Liver (tissue), 8 donors: ENCODE measurements at regions not wholly inside any gene's neighbourhood (a gene's known extent, or its start where the extent isn't known, plus 50 kb on each side); places are given as distances from the start of the nearest gene placed in this dataset.

ENCODE experiments used
- DNase-seq: peaks from one replicate; pipeline ENCODE4 v3.0.0-alpha.2; 2017; ENCODE audit warnings: low spot score
- H3K27ac ChIP-seq, 2 donors: one replicate each; pipeline ENCODE4 v1.7.0; 2013; ENCODE audit warnings: inconsistent platforms in 2 of 2, low read length in 2 of 2, control low read depth in 1 of 2, low read depth in 1 of 2, mild to moderate bottlenecking in 1 of 2
- H3K27me3 ChIP-seq, 4 donors: one replicate each; pipeline versions ENCODE4 v1.6.1 to v1.7.0; 2013; ENCODE audit warnings: low read length in 3 of 4, inconsistent platforms in 1 of 4, mild to moderate bottlenecking in 1 of 4, moderate library complexity in 1 of 4; ENCODE audit not compliant: control insufficient read depth in 4 of 4, insufficient read depth in 4 of 4
- H3K36me3 ChIP-seq, 4 donors: one replicate each; pipeline versions ENCODE4 v1.6.1 to v1.7.0; 2013; ENCODE audit warnings: low read length in 3 of 4, mild to moderate bottlenecking in 3 of 4, low read depth in 1 of 4, moderate library complexity in 1 of 4; ENCODE audit not compliant: control insufficient read depth in 4 of 4, insufficient read depth in 3 of 4
- H3K4me1 ChIP-seq, 4 donors: one replicate each; pipeline versions ENCODE4 v1.6.1 to v1.7.0; 2013; ENCODE audit warnings: low read length in 3 of 4, mild to moderate bottlenecking in 3 of 4, moderate library complexity in 1 of 4; ENCODE audit not compliant: control insufficient read depth in 4 of 4, insufficient read depth in 4 of 4
- H3K4me3 ChIP-seq, 3 donors: one replicate each; pipeline versions ENCODE4 v1.6.1 to v1.7.0; 2013; ENCODE audit warnings: low read length in 3 of 3, control low read depth in 1 of 3, low read depth in 1 of 3, mild to moderate bottlenecking in 1 of 3
- H3K9ac ChIP-seq, 2 donors: one replicate each; pipeline ENCODE4 v1.7.0; 2013; ENCODE audit warnings: low read length in 2 of 2, mild to moderate bottlenecking in 2 of 2, moderate library complexity in 2 of 2, control low read depth in 1 of 2, low read depth in 1 of 2
- H3K9me3 ChIP-seq, 4 donors: one replicate each; pipeline versions ENCODE4 v1.6.1 to v1.7.0; 2013; ENCODE audit warnings: low read length in 3 of 4; ENCODE audit not compliant: control insufficient read depth in 4 of 4
- ATF3 ChIP-seq: IDR thresholded peaks from 2 replicates; pipeline ENCODE4 v1.6.1; 2016; ENCODE audit warnings: antibody characterized with exemption
- CTCF ChIP-seq: fragments of 150-350 bp; IDR thresholded peaks from 2 replicates; pipeline ENCODE4 v1.5.1; 2017; ENCODE audit warnings: improper control_type of control experiment, low read depth, low read length; ENCODE audit not compliant: missing input control
- EGR1 ChIP-seq, 2 donors: IDR thresholded peaks; 2 replicates each; pipeline ENCODE4 v1.6.1; 2016 to 2018; ENCODE audit warnings: antibody characterized with exemption in 2 of 2, low read depth in 2 of 2
- FOXA1 ChIP-seq: IDR thresholded peaks from 2 replicates; pipeline ENCODE4 v1.6.1; 2016; ENCODE audit warnings: antibody characterized with exemption
- FOXA2 ChIP-seq: IDR thresholded peaks from 2 replicates; pipeline ENCODE4 v1.6.1; 2016; ENCODE audit warnings: antibody characterized with exemption
- HNF4A ChIP-seq, 2 donors: conservative IDR thresholded peaks; 2 replicates each; pipeline ENCODE4 v1.6.1; 2016; ENCODE audit warnings: antibody characterized with exemption in 2 of 2, mild to moderate bottlenecking in 2 of 2
- HNF4G ChIP-seq: IDR thresholded peaks from 2 replicates; pipeline ENCODE4 v1.6.1; 2016; ENCODE audit warnings: antibody characterized with exemption
- JUND ChIP-seq, 2 donors: IDR thresholded peaks; 2 replicates each; pipeline ENCODE4 v1.6.1; 2016; ENCODE audit warnings: antibody characterized with exemption in 2 of 2
- NR2F2 ChIP-seq: IDR thresholded peaks from 2 replicates; pipeline ENCODE4 v1.6.1; 2016; ENCODE audit warnings: antibody characterized with exemption
- RAD21 ChIP-seq, 2 donors: IDR thresholded peaks; 2 replicates each; pipeline ENCODE4 v1.6.1; 2016; ENCODE audit warnings: antibody characterized with exemption in 2 of 2, mild to moderate bottlenecking in 2 of 2
- REST ChIP-seq: IDR thresholded peaks from 2 replicates; pipeline ENCODE4 v1.6.1; 2016; ENCODE audit warnings: antibody characterized with exemption, mild to moderate bottlenecking
- RXRA ChIP-seq, 2 donors: IDR thresholded peaks; 2 replicates each; pipeline ENCODE4 v1.6.1; 2017 to 2018; ENCODE audit warnings: antibody characterized with exemption in 2 of 2, mild to moderate bottlenecking in 1 of 2
- SP1 ChIP-seq: IDR thresholded peaks from 2 replicates; pipeline ENCODE4 v1.6.1; 2018; ENCODE audit warnings: antibody characterized with exemption, mild to moderate bottlenecking
- TAF1 ChIP-seq: conservative IDR thresholded peaks from 2 replicates; pipeline ENCODE4 v1.6.1; 2016; ENCODE audit warnings: antibody characterized with exemption, mild to moderate bottlenecking
- YY1 ChIP-seq: IDR thresholded peaks from 2 replicates; pipeline ENCODE4 v1.6.1; 2016; ENCODE audit warnings: antibody characterized with exemption, mild to moderate bottlenecking
- ZBTB33 ChIP-seq: IDR thresholded peaks from 2 replicates; pipeline ENCODE4 v1.6.1; 2016; ENCODE audit warnings: antibody characterized with exemption
- WGBS: extraction: QIAGEN DNeasy Blood & Tissue Kit; methylation state at CpG from one replicate; pipeline ENCODE4 v1.1.7; 2013; 5-methylcytosine and 5-hydroxymethylcytosine counted together
- donor health status: healthy.
- donor health status: healthy.
- donor health status: healthy.
- donor health status: healthy.
- donor health status: healthy.

- Histone ChIP-seq H3K36me3 (no peaks in the 10 kb centered on the region), H3K27me3 (peaks cover 0 to 3% (median 0%) of the 10 kb centered on the region in 4 donors), H3K4me3 (no peak overlapping the region), H3K27ac (no peak overlapping the region), H3K4me1 (no peaks in the 10 kb centered on the region), H3K9me3 (peaks cover 0 to 3% (median 0%) of the 10 kb centered on the region in 4 donors), H3K9ac (no peak overlapping the region)
- 79% methylated on average over 5 of the region's 5 CpGs for WGBS
- DNase-seq: no peak
- TF ChIP-seq FOXA1 (no peak), REST (no peak), EGR1 (IDR thresholded peaks at IDR 0.05; ENCODE audit: low read depth in 2 of 2) (no peak), NR2F2 (no peak), CTCF (no peak), RXRA (IDR thresholded peaks at IDR 0.05) (no peak), RAD21 (IDR thresholded peaks at IDR 0.05) (no peak), YY1 (no peak), TAF1 (no peak), FOXA2 (no peak), ATF3 (no peak), SP1 (no peak), HNF4A (conservative IDR thresholded peaks at IDR 0.05) (no peak)
These were observed 121.6 kb upstream of the TBX20 start for GRCh38 chr7:35375516-35375915.

GRCh38 chr7:35374858-35375257 lies 121.0 kb upstream of the TBX20 start:
- Histone ChIP-seq H3K4me1 (no peaks in the 10 kb centered on the region), H3K9me3 (peaks cover 0 to 3% (median 0%) of the 10 kb centered on the region in 4 donors), H3K27me3 (peaks cover 0 to 3% (median 0%) of the 10 kb centered on the region in 4 donors), H3K4me3 (no peak overlapping the region), H3K36me3 (no peaks in the 10 kb centered on the region), H3K27ac (no peak overlapping the region), H3K9ac (no peak overlapping the region)
- DNase-seq: no peak
- WGBS: 68% methylated on average over 13 of the region's 13 CpGs
- no peak for TF ChIP-seq REST
- no peak for TF ChIP-seq HNF4G
- no peak for TF ChIP-seq JUND (IDR thresholded peaks at IDR 0.05)
- no peak for TF ChIP-seq FOXA2
- TF ChIP-seq RAD21 (IDR thresholded peaks at IDR 0.05): no peak
- TF ChIP-seq NR2F2: no peak
- TF ChIP-seq ZBTB33: no peak
- TF ChIP-seq ATF3: no peak
